HG02678 (cell line): ENCODE measurements at regions not wholly inside any gene's neighbourhood (a gene's known extent, or its start where the extent isn't known, plus 50 kb on each side); places are given as distances from the start of the nearest gene placed in this dataset.
"Not testable (repeated sequence)": the region's sequence is repeated elsewhere in the genome, so short reads cannot be mapped to it uniquely, and the experiment has no call there.

Experiments
- ATAC-seq: cut with Tn5 transposase; IDR thresholded peaks from one replicate; pipeline ENCODE4 v1.9.1; 2021; ENCODE audit warnings: mild to moderate bottlenecking, moderate library complexity; ENCODE audit not compliant: unreplicated experiment

- ATAC-seq, result no peak
These were observed 650.7 kb upstream of the GRID2 start for GRCh38 chr4:91653067-91653466.

DNA sequence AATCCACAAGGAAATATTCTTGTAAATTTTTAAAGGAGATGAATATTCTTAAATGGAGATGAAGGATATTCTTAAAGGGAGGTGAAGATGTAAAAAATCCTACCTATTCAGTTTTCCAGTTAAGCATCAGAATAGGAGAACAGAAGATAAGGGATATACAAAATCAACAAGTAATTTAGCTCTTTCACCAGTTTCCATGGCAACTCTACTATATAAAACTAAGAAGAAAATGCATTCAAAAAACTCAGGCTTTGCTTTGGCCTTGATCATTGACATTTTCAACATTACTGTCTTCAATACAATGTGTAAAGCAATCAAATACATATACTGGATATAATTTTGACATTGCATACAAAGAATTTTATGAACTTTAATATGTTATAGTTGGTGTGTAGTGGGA lies 622.7 kb upstream of the GRID2 start:
- ATAC-seq, result no peak

- ATAC-seq, result no peak
These were observed 622.2 kb upstream of the GRID2 start for GRCh38 chr4:91681544-91681943.

GRCh38 chr4:91684955-91685354 lies 618.8 kb upstream of the GRID2 start:
- ATAC-seq, result no peak

DNA sequence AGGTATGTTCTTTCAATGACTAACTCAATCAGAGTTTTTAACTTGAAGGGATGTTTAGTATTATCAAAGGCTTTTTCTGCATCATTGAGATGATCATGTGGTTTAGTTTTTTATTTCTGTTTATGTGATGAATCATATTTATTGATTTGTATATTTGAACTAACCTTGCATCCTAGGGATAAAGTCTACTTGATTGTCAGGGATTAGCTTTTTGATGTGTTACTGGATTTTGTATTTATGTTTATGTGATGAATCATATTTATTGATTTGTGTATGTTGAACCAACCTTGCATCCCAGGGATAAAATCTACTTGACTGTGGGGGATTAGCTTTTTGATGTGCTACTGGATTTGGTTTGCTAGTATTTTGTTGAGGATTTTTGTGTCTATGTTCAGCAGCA lies 615.4 kb upstream of the GRID2 start:
- no peak for ATAC-seq

DNA sequence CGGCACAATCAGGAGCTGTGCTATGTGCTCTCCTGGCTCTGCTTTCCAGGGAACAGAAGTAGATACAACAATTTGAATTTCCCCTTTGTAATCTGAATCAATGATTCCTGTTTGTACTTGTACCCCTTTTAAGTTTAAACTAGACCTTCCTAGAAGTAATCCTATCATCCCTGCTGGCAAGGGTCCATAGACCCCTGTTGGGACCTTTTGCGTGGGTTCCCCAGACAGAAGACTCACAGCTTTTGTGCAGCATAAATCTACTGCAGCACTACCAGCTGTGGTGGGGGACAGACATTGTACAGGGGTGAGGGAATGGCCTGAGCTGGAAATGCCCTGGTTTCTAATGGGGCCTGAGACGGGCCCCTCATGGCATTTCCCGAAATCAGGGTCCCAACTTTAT lies 604.1 kb upstream of the GRID2 start:
- not testable (repeated sequence) for ATAC-seq

GRCh38 chr4:91729851-91730250 lies 573.9 kb upstream of the GRID2 start:
- no peak for ATAC-seq

DNA sequence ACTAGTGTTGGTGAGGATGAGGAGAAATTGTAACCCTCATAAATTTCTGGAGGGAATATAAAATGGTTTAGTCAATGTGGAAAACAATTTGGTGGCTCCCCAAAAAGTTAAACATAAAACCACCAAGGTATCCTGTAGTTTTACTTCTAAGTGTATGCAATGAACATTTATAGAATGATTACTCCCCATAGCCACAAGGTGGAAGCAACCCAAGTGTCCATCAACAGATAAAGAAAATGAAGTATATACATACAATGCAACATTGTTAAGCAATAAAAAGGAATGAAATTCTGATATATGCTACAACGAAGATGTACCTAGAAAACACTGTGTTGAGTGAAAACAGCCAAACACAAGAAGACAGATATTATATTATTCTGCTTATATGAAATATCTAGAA lies 569.1 kb upstream of the GRID2 start:
- no peak for ATAC-seq

DNA sequence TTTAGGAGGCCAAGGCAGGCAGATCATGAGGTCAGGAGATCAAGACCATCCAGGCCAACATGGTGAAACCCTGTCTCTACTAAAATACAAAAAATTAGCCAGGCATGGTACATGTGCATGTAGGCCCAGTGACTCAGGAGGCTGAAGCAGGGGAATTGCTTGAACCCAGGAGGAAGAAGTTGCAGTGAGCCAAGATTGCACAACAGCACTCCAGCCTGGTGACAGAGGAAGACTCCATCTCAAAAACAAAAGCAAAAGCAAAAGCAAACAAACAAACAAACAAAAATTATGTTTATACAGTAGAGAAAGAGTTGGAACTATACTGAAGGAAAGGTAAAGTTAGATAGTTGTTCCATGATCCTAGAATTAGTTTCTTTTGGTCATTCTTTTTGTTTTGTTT lies 564.9 kb upstream of the GRID2 start:
- not testable (repeated sequence) for ATAC-seq

GRCh38 chr4:91746551-91746950 lies 557.2 kb upstream of the GRID2 start:
- no peak for ATAC-seq

DNA sequence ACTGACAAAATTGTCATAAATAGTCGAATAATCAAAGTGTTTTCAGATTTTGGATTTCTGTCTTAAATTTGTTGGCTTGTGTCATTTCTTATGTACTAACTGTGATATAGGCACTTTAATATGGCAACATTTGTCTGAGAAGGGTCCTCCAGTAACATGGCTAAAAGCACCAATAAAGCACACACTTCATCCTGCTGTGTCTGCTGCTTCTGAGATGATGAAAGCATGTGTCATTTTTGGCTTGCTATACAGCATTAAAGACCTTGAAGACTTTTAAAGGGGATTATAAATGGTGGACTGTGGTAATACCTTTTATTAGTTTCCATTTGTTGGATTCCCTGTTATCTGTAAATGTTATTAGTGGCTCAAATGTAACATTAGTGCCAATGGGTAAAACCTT lies 551.8 kb upstream of the GRID2 start:
- no peak for ATAC-seq

GRCh38 chr4:91754716-91755115 lies 549.0 kb upstream of the GRID2 start:
- ATAC-seq, result no peak

GRCh38 chr4:91758487-91758886 lies 545.3 kb upstream of the GRID2 start:
- ATAC-seq, result no peak

- ATAC-seq, result peak; percentile 50
These were observed 539.7 kb upstream of the GRID2 start for GRCh38 chr4:91764085-91764484.

DNA sequence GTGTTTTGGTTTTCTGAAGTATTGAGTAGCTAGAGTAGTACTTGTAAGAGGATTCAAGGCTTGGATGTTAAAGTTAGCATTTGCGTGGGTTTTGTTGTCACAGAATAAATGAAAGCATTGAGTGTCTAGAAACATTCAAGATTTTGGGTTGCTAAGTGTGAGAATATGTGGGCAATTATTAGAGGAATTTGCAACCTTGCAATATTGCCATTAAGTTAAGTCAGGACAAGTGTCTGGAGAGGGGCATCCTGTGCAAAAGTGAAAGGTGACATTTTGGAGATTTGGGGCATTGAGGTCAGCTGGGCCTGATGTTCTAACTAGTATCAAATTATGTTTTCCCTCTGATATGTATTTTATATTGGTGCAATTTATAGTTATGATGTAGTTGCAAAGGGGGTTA lies 533.9 kb upstream of the GRID2 start:
- ATAC-seq, result no peak

GRCh38 chr4:91791631-91792030 lies 512.1 kb upstream of the GRID2 start:
- not testable (repeated sequence) for ATAC-seq

- no peak for ATAC-seq
These were observed 507.8 kb upstream of the GRID2 start for GRCh38 chr4:91795947-91796346.

- no peak for ATAC-seq
These were observed 491.4 kb upstream of the GRID2 start for GRCh38 chr4:91812319-91812718.

DNA sequence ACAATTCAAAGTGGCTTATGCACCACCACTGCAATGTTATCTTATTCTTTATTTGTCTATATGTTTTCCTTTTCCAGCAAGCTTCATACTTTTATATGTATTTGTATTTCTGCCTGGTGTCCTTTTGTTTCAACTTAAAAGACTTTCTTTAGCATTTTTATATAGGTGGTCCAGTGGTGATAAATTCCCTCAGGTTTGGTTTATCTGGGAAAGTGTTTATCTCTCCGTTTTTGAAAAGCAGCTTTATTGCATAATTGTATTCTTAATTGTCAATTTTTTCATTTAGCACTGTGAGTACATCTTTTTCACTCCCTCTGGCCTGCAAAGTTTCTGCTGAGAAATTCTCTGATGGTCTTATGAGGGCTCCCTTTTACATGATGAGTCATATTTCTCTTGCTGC lies 479.0 kb upstream of the GRID2 start:
- no peak for ATAC-seq

- no peak for ATAC-seq
These were observed 477.6 kb upstream of the GRID2 start for GRCh38 chr4:91826186-91826585.

- ATAC-seq, result no peak
These were observed 475.9 kb upstream of the GRID2 start for GRCh38 chr4:91827914-91828313.

GRCh38 chr4:91829531-91829930 lies 474.2 kb upstream of the GRID2 start:
- no peak for ATAC-seq

- no peak for ATAC-seq
These were observed 472.9 kb upstream of the GRID2 start for GRCh38 chr4:91830681-91831395.
